H1 (cell line): ENCODE measurements at regions not wholly inside any gene's neighbourhood (a gene's known extent, or its start where the extent isn't known, plus 50 kb on each side); places are given as distances from the start of the nearest gene placed in this dataset.

Experiments
- CTCF ChIA-PET: fragments of 300-600 bp; sonication (Branson Sonifier 250); formaldehyde crosslinking; loops from one replicate; lab custom pipeline; 2021; ENCODE audit not compliant: partially characterized antibody; lab: Charles Lee
- POLR2A ChIA-PET: fragments of 300-600 bp; sonication (Branson Sonifier 250); formaldehyde crosslinking; loops from one replicate; lab custom pipeline; 2021; ENCODE audit warnings: inconsistent platforms; ENCODE audit not compliant: partially characterized antibody; lab: Charles Lee
- DNase-seq, 2 experiments: peaks; one replicate each; pipeline versions ENCODE4 v3.0.0 to v3.0.0-alpha.2; 2010 to 2022; ENCODE audit warnings: low spot score in 2 of 2, low read depth in 1 of 2, mixed read lengths in 1 of 2
- FAIRE-seq: peaks from 2 replicates; lab custom pipeline; 2011; peaks lifted over from hg19 to GRCh38; lab: Jason Lieb, UNC
- H2AFZ ChIP-seq: 2 replicates; pipeline ENCODE4 v1.8.1; 2012; ENCODE audit warnings: low read length, inconsistent platforms
- H2AK5ac ChIP-seq: 2 replicates; pipeline ENCODE4 v1.6.1; 2013; ENCODE audit warnings: low read depth, low read length
- H2BK120ac ChIP-seq: replicated peaks from 2 replicates; pipeline ENCODE3; 2013; ENCODE audit warnings: low read depth, low read length, inconsistent platforms
- H2BK12ac ChIP-seq: 2 replicates; pipeline ENCODE4 v1.6.1; 2013; ENCODE audit warnings: low read depth, low read length
- H2BK15ac ChIP-seq: 2 replicates; pipeline ENCODE4 v1.6.1; 2013; ENCODE audit warnings: low read length
- H2BK20ac ChIP-seq: 2 replicates; pipeline ENCODE4 v1.6.1; 2013; ENCODE audit warnings: low read length
- H2BK5ac ChIP-seq: 2 replicates; pipeline ENCODE4 v1.6.1; 2013; ENCODE audit warnings: low read depth, low read length
- H3K14ac ChIP-seq: 2 replicates; pipeline ENCODE4 v1.6.1; 2013; ENCODE audit warnings: inconsistent platforms; ENCODE audit not compliant: insufficient read length
- H3K18ac ChIP-seq: 2 replicates; pipeline ENCODE4 v1.6.1; 2013; ENCODE audit warnings: low read length; ENCODE audit errors: extremely low read depth
- H3K23ac ChIP-seq: 2 replicates; pipeline ENCODE4 v1.6.1; 2013; ENCODE audit warnings: inconsistent platforms; ENCODE audit not compliant: insufficient read length
- H3K23me2 ChIP-seq: 2 replicates; pipeline ENCODE4 v1.6.1; 2013; ENCODE audit warnings: low read depth, low read length
- H3K27ac ChIP-seq: 2 replicates; pipeline ENCODE4 v1.6.1; 2011; ENCODE audit warnings: low read depth, low read length, inconsistent platforms
- H3K27me3 ChIP-seq, 4 experiments: replicated peaks in 1 of 4; 1 replicate in 1 of 4; 2 replicates in 3 of 4; pipeline versions ENCODE4 v1.6.1 to v1.8.1; 2011 to 2013; ENCODE audit warnings: low read length in 3 of 4, mild to moderate bottlenecking in 3 of 4, inconsistent platforms in 2 of 4, mixed read lengths in 2 of 4, moderate library complexity in 1 of 4; ENCODE audit not compliant: control insufficient read depth in 3 of 4, insufficient read depth in 3 of 4; ENCODE audit errors: extremely low read depth in 1 of 4
- H3K36me3 ChIP-seq, 4 experiments: 2 replicates each; pipeline versions ENCODE4 v1.6.1 to v1.8.1; 2011 to 2013; ENCODE audit warnings: mild to moderate bottlenecking in 4 of 4, low read length in 3 of 4, moderate library complexity in 2 of 4, control low read depth in 1 of 4, inconsistent platforms in 1 of 4; ENCODE audit not compliant: insufficient read depth in 4 of 4, control insufficient read depth in 2 of 4
- H3K4ac ChIP-seq: replicated peaks from 2 replicates; pipeline ENCODE3; 2013; ENCODE audit warnings: low read length, low read depth, mixed read lengths, inconsistent platforms; ENCODE audit not compliant: insufficient read length
- H3K4me1 ChIP-seq, 4 experiments: replicated peaks in 1 of 4; 1 replicate in 1 of 4; 2 replicates in 3 of 4; pipeline versions ENCODE4 v1.6.1 to v1.8.1; 2011 to 2013; ENCODE audit warnings: low read length in 3 of 4, inconsistent platforms in 2 of 4, mixed read lengths in 1 of 4; ENCODE audit not compliant: insufficient read depth in 4 of 4, control insufficient read depth in 3 of 4
- H3K4me2 ChIP-seq, 2 experiments: 2 replicates each; pipeline versions ENCODE4 v1.6.1 to v1.8.1; 2011 to 2013; ENCODE audit warnings: low read depth in 2 of 2, low read length in 2 of 2, control low read depth in 1 of 2, inconsistent platforms in 1 of 2, mild to moderate bottlenecking in 1 of 2; ENCODE audit not compliant: insufficient read depth in 1 of 2
- H3K4me3 ChIP-seq, 4 experiments: fragments of 200-600, 300-600 bp in 1 of 4; sonication (generic), shearing (Covaris generic), sonication (Bioruptor Twin) in 1 of 4; 2 replicates each; pipeline versions ENCODE4 v1.5.1 to v1.8.1; 2011 to 2016; ENCODE audit warnings: low read length in 4 of 4, low read depth in 3 of 4, control low read depth in 2 of 4, inconsistent platforms in 2 of 4, mild to moderate bottlenecking in 2 of 4, mixed read lengths in 1 of 4, moderate library complexity in 1 of 4; ENCODE audit not compliant: insufficient read depth in 2 of 4; ENCODE audit errors: extremely low read depth in 1 of 4
- H3K56ac ChIP-seq: replicated peaks from 2 replicates; pipeline ENCODE3; 2013; ENCODE audit warnings: low read depth, mild to moderate bottlenecking, mixed read lengths, low read length, inconsistent platforms; ENCODE audit not compliant: insufficient read length
- H3K79me1 ChIP-seq: 2 replicates; pipeline ENCODE4 v1.6.1; 2013; ENCODE audit warnings: low read depth, low read length, control low read depth
- H3K79me2 ChIP-seq, 2 experiments: 2 replicates each; pipeline versions ENCODE4 v1.6.1 to v1.8.1; 2012 to 2013; ENCODE audit warnings: low read length in 2 of 2, mild to moderate bottlenecking in 2 of 2, inconsistent platforms in 1 of 2; ENCODE audit not compliant: insufficient read depth in 2 of 2, control insufficient read depth in 1 of 2
- H3K9ac ChIP-seq, 4 experiments: replicated peaks in 1 of 4; 1 replicate in 1 of 4; 2 replicates in 3 of 4; pipeline versions ENCODE4 v1.6.1 to v1.8.1; 2011 to 2013; ENCODE audit warnings: low read depth in 3 of 4, low read length in 3 of 4, control low read depth in 2 of 4, mild to moderate bottlenecking in 2 of 4, moderate library complexity in 2 of 4, inconsistent platforms in 1 of 4; ENCODE audit errors: extremely low read depth in 1 of 4
- H3K9me3 ChIP-seq, 2 experiments: 2 replicates each; pipeline versions ENCODE4 v1.6.1 to v1.8.1; 2012 to 2013; ENCODE audit warnings: mild to moderate bottlenecking in 2 of 2, moderate library complexity in 2 of 2, control low read depth in 1 of 2, inconsistent platforms in 1 of 2, low read depth in 1 of 2, low read length in 1 of 2, mixed read lengths in 1 of 2; ENCODE audit not compliant: insufficient read depth in 2 of 2
- H4K20me1 ChIP-seq, 2 experiments: replicated peaks in 1 of 2; 2 replicates each; pipeline versions ENCODE3 to v1.8.1; 2011 to 2013; ENCODE audit warnings: inconsistent platforms in 2 of 2, low read length in 2 of 2, mild to moderate bottlenecking in 1 of 2; ENCODE audit not compliant: insufficient read depth in 2 of 2, control insufficient read depth in 1 of 2
- H4K5ac ChIP-seq: 2 replicates; pipeline ENCODE4 v1.6.1; 2013; ENCODE audit warnings: low read length, low read depth, mixed read lengths, inconsistent platforms; ENCODE audit not compliant: insufficient read length
- H4K8ac ChIP-seq: 2 replicates; pipeline ENCODE4 v1.8.0; 2013; ENCODE audit warnings: mild to moderate bottlenecking, moderate library complexity, low read length, inconsistent platforms; ENCODE audit not compliant: insufficient read depth; ENCODE audit errors: extremely low read depth
- H4K91ac ChIP-seq: replicated peaks from 2 replicates; pipeline ENCODE3; 2013; ENCODE audit warnings: low read length, mixed read lengths, inconsistent platforms; ENCODE audit not compliant: insufficient read length
- BRCA1 ChIP-seq: IDR thresholded peaks from 2 replicates; pipeline ENCODE4 v1.6.1; 2012; ENCODE audit warnings: low read depth, low read length, improper control_type of control experiment
- EGR1 ChIP-seq: IDR thresholded peaks from 2 replicates; pipeline ENCODE4 v1.6.1; 2011; ENCODE audit warnings: low read depth, low read length, borderline replicate concordance
- JUN ChIP-seq: IDR thresholded peaks from 2 replicates; pipeline ENCODE4 v1.6.1; 2011; ENCODE audit warnings: low read depth, mild to moderate bottlenecking, improper control_type of control experiment, low read length
- KDM1A ChIP-seq: fragments of 200-600, 300-600 bp; sonication (generic); IDR thresholded peaks from 2 replicates; pipeline ENCODE4 v1.7.1; 2016; ENCODE audit warnings: mild to moderate bottlenecking, low read length, borderline replicate concordance
- KDM5A ChIP-seq: fragments of 200-600 bp; IDR thresholded peaks from 2 replicates; pipeline ENCODE4 v1.7.1; 2012; ENCODE audit warnings: mild to moderate bottlenecking, low read length, inconsistent platforms, mixed read lengths
- POU5F1 ChIP-seq: IDR thresholded peaks from 2 replicates; pipeline ENCODE4 v1.6.1; 2011; ENCODE audit warnings: low read depth, mild to moderate bottlenecking, low read length, moderate library complexity
- SIX5 ChIP-seq: IDR thresholded peaks from 2 replicates; pipeline ENCODE4 v1.6.1; 2011; ENCODE audit warnings: mild to moderate bottlenecking, low read depth, low read length
- SP2 ChIP-seq: IDR thresholded peaks from 2 replicates; pipeline ENCODE4 v1.6.1; 2012; ENCODE audit warnings: mild to moderate bottlenecking, low read length, inconsistent platforms
- SUZ12 ChIP-seq: fragments of 200-600 bp; sonication (generic); IDR thresholded peaks from 2 replicates; pipeline ENCODE4 v1.6.1; 2012; ENCODE audit warnings: mild to moderate bottlenecking, inconsistent platforms, low read length, moderate library complexity, mixed read lengths
- USF2 ChIP-seq: IDR thresholded peaks from 2 replicates; pipeline ENCODE4 v1.6.1; 2011; ENCODE audit warnings: low read length, improper control_type of control experiment
- YY1 ChIP-seq: IDR thresholded peaks from 2 replicates; pipeline ENCODE4 v1.6.1; 2011; ENCODE audit warnings: low read depth, mild to moderate bottlenecking, low read length
- TF ChIP-seq, protein P1 (sequence below): IDR thresholded peaks from 2 replicates; pipeline ENCODE4 v1.6.1; 2012; ENCODE audit warnings: low read length, inconsistent platforms

DNA sequence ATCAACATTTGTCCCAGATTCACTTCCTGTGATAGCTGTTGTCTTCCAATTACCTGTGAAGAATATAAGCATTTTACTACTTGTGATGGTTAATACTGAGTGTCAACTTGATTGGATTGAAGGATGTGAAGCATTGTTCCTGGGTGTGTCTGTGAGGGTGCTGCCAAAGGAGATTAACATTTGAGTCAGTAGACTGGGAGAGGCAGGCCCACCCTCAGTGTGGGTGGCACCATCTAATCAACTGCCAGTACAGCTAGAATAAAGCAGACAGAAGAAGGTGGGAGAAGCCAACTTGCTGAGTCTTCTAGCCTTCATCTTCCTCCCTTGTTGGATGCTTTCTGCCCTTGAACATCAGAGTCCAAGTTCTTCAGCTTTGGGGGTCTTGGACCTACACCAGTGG, 660.4 kb upstream of the GOT2 start:
- no peak overlapping the region for H2BK20ac ChIP-seq
- H2BK15ac ChIP-seq, result no peak overlapping the region
- H3K56ac ChIP-seq, result no peak overlapping the region
- no peaks in the 10 kb centered on the region for H4K20me1 ChIP-seq
- no peaks in the 10 kb centered on the region for H3K79me1 ChIP-seq
- no peak overlapping the region for H2AK5ac ChIP-seq
- H2BK120ac ChIP-seq, result no peak overlapping the region
- no peak overlapping the region for H4K5ac ChIP-seq
- no peaks in the 10 kb centered on the region for H3K79me2 ChIP-seq
- POLR2A ChIA-PET, result no interaction called here
- 0 out of 7 replicates have a peak, but pooled peaks cover 0 to 3% (median 0%) of the 10 kb centered on the region in 4 experiments for H3K4me1 ChIP-seq
- H3K27me3 ChIP-seq, result no peaks in the 10 kb centered on the region
- DNase-seq (no peak), FAIRE-seq (no peak)
- H3K9me3 ChIP-seq, result no peaks in the 10 kb centered on the region
- no peak overlapping the region for H3K23ac ChIP-seq
- H2BK5ac ChIP-seq, result no peak overlapping the region
- no peaks in the 10 kb centered on the region for H3K23me2 ChIP-seq
- H3K4me2 ChIP-seq, result no peak overlapping the region
- no peak overlapping the region for H2AFZ ChIP-seq
- H4K91ac ChIP-seq, result no peak overlapping the region
- no peak overlapping the region for H3K4ac ChIP-seq
- CTCF ChIA-PET, result interaction anchor here (2.0 kb wide), 1 partner anchor 16 kb away, joined by 6 read pairs; no protein-coding TSS in a partner anchor
- no peak overlapping the region for H2BK12ac ChIP-seq
- H3K14ac ChIP-seq, result no peak overlapping the region
- no peak overlapping the region for H3K18ac ChIP-seq
- no peak overlapping the region for H4K8ac ChIP-seq
- H3K4me3 ChIP-seq, result no peak overlapping the region
- no peak overlapping the region for H3K9ac ChIP-seq
- H3K27ac ChIP-seq, result no peak overlapping the region
- no peaks in the 10 kb centered on the region for H3K36me3 ChIP-seq
- no peak for TF ChIP-seq SP2
- TF ChIP-seq SIX5, result no peak
- TF ChIP-seq POU5F1, result no peak
- no peak for TF ChIP-seq YY1
- TF ChIP-seq EGR1, result no peak
- TF ChIP-seq, protein P1, sequence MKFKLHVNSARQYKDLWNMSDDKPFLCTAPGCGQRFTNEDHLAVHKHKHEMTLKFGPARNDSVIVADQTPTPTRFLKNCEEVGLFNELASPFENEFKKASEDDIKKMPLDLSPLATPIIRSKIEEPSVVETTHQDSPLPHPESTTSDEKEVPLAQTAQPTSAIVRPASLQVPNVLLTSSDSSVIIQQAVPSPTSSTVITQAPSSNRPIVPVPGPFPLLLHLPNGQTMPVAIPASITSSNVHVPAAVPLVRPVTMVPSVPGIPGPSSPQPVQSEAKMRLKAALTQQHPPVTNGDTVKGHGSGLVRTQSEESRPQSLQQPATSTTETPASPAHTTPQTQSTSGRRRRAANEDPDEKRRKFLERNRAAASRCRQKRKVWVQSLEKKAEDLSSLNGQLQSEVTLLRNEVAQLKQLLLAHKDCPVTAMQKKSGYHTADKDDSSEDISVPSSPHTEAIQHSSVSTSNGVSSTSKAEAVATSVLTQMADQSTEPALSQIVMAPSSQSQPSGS, result no peak
- TF ChIP-seq KDM5A, result no peak
- no peak for TF ChIP-seq KDM1A
- no peak for TF ChIP-seq SUZ12
- no peak for TF ChIP-seq JUN
- no peak for TF ChIP-seq BRCA1
- TF ChIP-seq USF2, result no peak
